ENCODE measurements at regions not wholly inside any gene's neighbourhood (a gene's known extent, or its start where the extent isn't known, plus 50 kb on each side); places are given as distances from the start of the nearest gene placed in this dataset.

GRCh38 chr5:110194191-110194590 lies 504.5 kb downstream of the MAN2A1 start:
- no peaks in the 10 kb centered on the region for H3K27me3 ChIP-seq (ENCODE audit: insufficient read depth, low read length)
- ATAC-seq (no peak), DNase-seq (ENCODE audit: low read depth, low spot score) (no peak)
- H2AFZ ChIP-seq (ENCODE audit: low read depth, low read length, poor library complexity, severe bottlenecking): no peak overlapping the region
- H4K20me1 ChIP-seq (ENCODE audit: insufficient read depth): no peaks in the 10 kb centered on the region
- POLR2A ChIA-PET: no interaction called here
- no peaks in the 10 kb centered on the region for H3K79me2 ChIP-seq (ENCODE audit: insufficient read depth, low read length)
- RAD21 ChIA-PET (ENCODE audit: low non-redundant PET in 1 of 2, low total read pairs in 2 of 2, uncharacterized antibody in 2 of 2, unreplicated experiment in 2 of 2): no interaction called here
- CTCF ChIA-PET: no interaction called here
- H3K9me2 ChIP-seq (ENCODE audit: insufficient read depth): no peaks in the 10 kb centered on the region
- no peak overlapping the region for H3K27ac ChIP-seq (ENCODE audit: low read depth, low read length)
- BruUV-seq (replicated peaks): no TSS peak
- H3K4me2 ChIP-seq (ENCODE audit: low read length): no peak overlapping the region
- H3K4me1 ChIP-seq (ENCODE audit: control insufficient read depth in 1 of 2, insufficient read depth in 2 of 2, low read length in 2 of 2): no peaks in the 10 kb centered on the region
- no peaks in the 10 kb centered on the region for H3K36me3 ChIP-seq (ENCODE audit: control insufficient read depth in 1 of 2, insufficient read depth in 2 of 2, low read length in 2 of 2)
- H3K4me3 ChIP-seq (replicated peaks in 1 of 2; ENCODE audit: low read depth in 1 of 2, low read length in 2 of 2): no peak overlapping the region
- intact Hi-C loops (cut with micrococcal nuclease): no loop called here
- no peak overlapping the region for H3K9ac ChIP-seq (ENCODE audit: low read length)
- TF ChIP-seq EZH2 (IDR thresholded peaks at IDR 0.05) (no peak), REST (IDR thresholded peaks at IDR 0.05; ENCODE audit: low read depth) (no peak), JUND (IDR thresholded peaks at IDR 0.05) (no peak), RAD21 (IDR thresholded peaks at IDR 0.05; ENCODE audit: low read depth) (no peak), EGR1 (IDR thresholded peaks at IDR 0.05; ENCODE audit: low read depth) (no peak), TCF7L2 (IDR thresholded peaks at IDR 0.05; ENCODE audit: borderline replicate concordance, extremely low read depth, insufficient read depth, insufficient read length) (no peak), SP1 (IDR thresholded peaks at IDR 0.05; ENCODE audit: low read depth) (no peak), CEBPB (IDR thresholded peaks at IDR 0.05; ENCODE audit: low read depth) (no peak), SRF (IDR thresholded peaks at IDR 0.05; ENCODE audit: low read depth) (no peak), EZH2phosphoT487 (IDR thresholded peaks at IDR 0.05; ENCODE audit: borderline replicate concordance) (no peak), CBX3 (IDR thresholded peaks at IDR 0.05; ENCODE audit: low read depth) (no peak), CTCF (IDR thresholded peaks at IDR 0.05 in 2 of 3, conservative IDR thresholded peaks at IDR 0.05 in 1 of 3; ENCODE audit: borderline replicate concordance in 1 of 3, insufficient read depth in 1 of 3, low read depth in 2 of 3, low read length in 2 of 3) (no peak), ZFX (IDR thresholded peaks at IDR 0.05) (no peak), FOSL1 (IDR thresholded peaks at IDR 0.05; ENCODE audit: low read depth) (no peak), ZNF274 (IDR thresholded peaks at IDR 0.05; ENCODE audit: low read depth, low read length) (no peak), ATF3 (IDR thresholded peaks at IDR 0.05) (no peak), SIN3A (IDR thresholded peaks at IDR 0.05; ENCODE audit: low read depth) (no peak), POLR2AphosphoS5 (IDR thresholded peaks at IDR 0.05; ENCODE audit: low read depth, low read length) (no peak), ELF1 (IDR thresholded peaks at IDR 0.05; ENCODE audit: borderline replicate concordance, low read depth) (no peak), POLR2A (IDR thresholded peaks at IDR 0.05; ENCODE audit: borderline replicate concordance, extremely low read depth, insufficient read depth, insufficient read length) (no peak)
- no peaks in the 10 kb centered on the region for H3K9me3 ChIP-seq (ENCODE audit: control insufficient read depth in 1 of 2, insufficient read depth in 1 of 2, low read depth in 1 of 2, low read length in 2 of 2)
